ENCODE measurements at regions not wholly inside any gene's neighbourhood (a gene's known extent, or its start where the extent isn't known, plus 50 kb on each side); places are given as distances from the start of the nearest gene placed in this dataset.

DNA sequence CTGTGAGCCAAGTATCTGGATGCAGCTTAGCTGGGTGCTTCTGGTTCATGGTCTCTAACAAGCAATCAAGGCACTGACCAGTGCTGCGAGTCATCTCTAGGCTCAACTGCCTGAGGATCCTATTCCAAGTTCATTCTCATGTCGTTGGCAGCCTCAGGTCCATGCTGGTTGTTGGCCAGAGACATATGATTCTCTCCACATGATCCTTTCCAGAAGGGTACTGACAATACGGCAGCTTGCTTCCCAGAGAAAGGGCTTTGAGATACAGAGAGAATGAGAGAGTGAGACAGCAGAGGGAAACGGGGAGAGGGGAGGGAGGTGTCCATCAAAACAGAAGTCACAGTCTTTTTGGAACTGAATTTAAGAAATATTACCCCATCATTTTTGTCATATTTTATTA lies 405.6 kb downstream of the XPNPEP1 start:
- TF ChIP-seq, protein P1, sequence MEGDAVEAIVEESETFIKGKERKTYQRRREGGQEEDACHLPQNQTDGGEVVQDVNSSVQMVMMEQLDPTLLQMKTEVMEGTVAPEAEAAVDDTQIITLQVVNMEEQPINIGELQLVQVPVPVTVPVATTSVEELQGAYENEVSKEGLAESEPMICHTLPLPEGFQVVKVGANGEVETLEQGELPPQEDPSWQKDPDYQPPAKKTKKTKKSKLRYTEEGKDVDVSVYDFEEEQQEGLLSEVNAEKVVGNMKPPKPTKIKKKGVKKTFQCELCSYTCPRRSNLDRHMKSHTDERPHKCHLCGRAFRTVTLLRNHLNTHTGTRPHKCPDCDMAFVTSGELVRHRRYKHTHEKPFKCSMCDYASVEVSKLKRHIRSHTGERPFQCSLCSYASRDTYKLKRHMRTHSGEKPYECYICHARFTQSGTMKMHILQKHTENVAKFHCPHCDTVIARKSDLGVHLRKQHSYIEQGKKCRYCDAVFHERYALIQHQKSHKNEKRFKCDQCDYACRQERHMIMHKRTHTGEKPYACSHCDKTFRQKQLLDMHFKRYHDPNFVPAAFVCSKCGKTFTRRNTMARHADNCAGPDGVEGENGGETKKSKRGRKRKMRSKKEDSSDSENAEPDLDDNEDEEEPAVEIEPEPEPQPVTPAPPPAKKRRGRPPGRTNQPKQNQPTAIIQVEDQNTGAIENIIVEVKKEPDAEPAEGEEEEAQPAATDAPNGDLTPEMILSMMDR (conservative IDR thresholded peaks at IDR 0.05; ENCODE audit: low read length): no peak
- no peak for TF ChIP-seq EZH2phosphoT487 (IDR thresholded peaks at IDR 0.05; ENCODE audit: borderline replicate concordance)
- no peak overlapping the region for H3K4me3 ChIP-seq (ENCODE audit: low read length, poor library complexity, severe bottlenecking)
- H3K9ac ChIP-seq (ENCODE audit: low read depth, low read length, poor library complexity, severe bottlenecking): no peak overlapping the region
- H3K27me3 ChIP-seq (ENCODE audit: insufficient read depth, low read length, poor library complexity, severe bottlenecking): no peaks in the 10 kb centered on the region
- H3K9me3 ChIP-seq (ENCODE audit: insufficient read depth, low read depth, low read length): no peaks in the 10 kb centered on the region
- no peak overlapping the region for H3K4me2 ChIP-seq (ENCODE audit: low read depth, low read length, poor library complexity, severe bottlenecking)
- H3K79me2 ChIP-seq (ENCODE audit: insufficient read depth, low read length): no peaks in the 10 kb centered on the region
- H3K4me1 ChIP-seq (ENCODE audit: insufficient read depth, low read length, poor library complexity, severe bottlenecking): no peaks in the 10 kb centered on the region
- no peaks in the 10 kb centered on the region for H3F3A ChIP-seq (ENCODE audit: low read depth)
- no peaks in the 10 kb centered on the region for H3K36me3 ChIP-seq (ENCODE audit: insufficient read depth, low read length)
- no peaks in the 10 kb centered on the region for H3K9me2 ChIP-seq (replicated peaks; ENCODE audit: low read depth, low read length)
- no peak overlapping the region for H2AFZ ChIP-seq (ENCODE audit: low read length)
- H4K20me1 ChIP-seq (ENCODE audit: insufficient read depth, low read length, poor library complexity, severe bottlenecking): no peaks in the 10 kb centered on the region

DNA sequence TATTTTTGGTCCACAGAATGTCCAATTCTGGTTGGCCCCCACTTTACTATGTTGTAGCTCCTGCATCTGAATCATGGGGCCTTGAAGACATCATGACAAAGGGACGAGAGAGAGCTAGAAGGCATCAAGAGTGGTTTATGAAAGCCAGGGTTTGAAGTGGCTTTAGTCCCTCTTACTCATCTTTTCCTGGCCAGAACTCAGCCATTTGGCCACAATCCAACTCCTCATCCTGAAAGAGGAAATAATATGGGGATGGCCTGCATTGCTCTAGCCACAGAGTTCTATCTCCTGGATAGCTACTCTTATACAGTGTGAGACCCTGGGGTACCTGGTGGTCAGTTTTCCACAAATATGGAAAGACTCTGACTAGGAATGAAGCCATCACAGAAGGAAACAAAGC lies 418.9 kb downstream of the XPNPEP1 start:
- Histone ChIP-seq H3K79me2 (ENCODE audit: insufficient read depth, low read length) (no peaks in the 10 kb centered on the region), H4K20me1 (ENCODE audit: insufficient read depth, low read length, poor library complexity, severe bottlenecking) (no peaks in the 10 kb centered on the region), H3K27me3 (ENCODE audit: insufficient read depth, low read length, poor library complexity, severe bottlenecking) (no peaks in the 10 kb centered on the region), H3K4me1 (ENCODE audit: insufficient read depth, low read length, poor library complexity, severe bottlenecking) (no peaks in the 10 kb centered on the region), H3K36me3 (ENCODE audit: insufficient read depth, low read length) (no peaks in the 10 kb centered on the region), H2AFZ (ENCODE audit: low read length) (no peak overlapping the region), H3K9me3 (ENCODE audit: insufficient read depth, low read depth, low read length) (no peaks in the 10 kb centered on the region), H3K4me3 (ENCODE audit: low read length, poor library complexity, severe bottlenecking) (no peak overlapping the region), H3K9me2 (replicated peaks; ENCODE audit: low read depth, low read length) (no peaks in the 10 kb centered on the region), H3F3A (ENCODE audit: low read depth) (no peaks in the 10 kb centered on the region), H3K9ac (ENCODE audit: low read depth, low read length, poor library complexity, severe bottlenecking) (no peak overlapping the region), H3K4me2 (ENCODE audit: low read depth, low read length, poor library complexity, severe bottlenecking) (no peak overlapping the region)
- TF ChIP-seq, protein P1 (conservative IDR thresholded peaks at IDR 0.05; ENCODE audit: low read length): no peak
- TF ChIP-seq EZH2phosphoT487 (IDR thresholded peaks at IDR 0.05; ENCODE audit: borderline replicate concordance): no peak

DNA sequence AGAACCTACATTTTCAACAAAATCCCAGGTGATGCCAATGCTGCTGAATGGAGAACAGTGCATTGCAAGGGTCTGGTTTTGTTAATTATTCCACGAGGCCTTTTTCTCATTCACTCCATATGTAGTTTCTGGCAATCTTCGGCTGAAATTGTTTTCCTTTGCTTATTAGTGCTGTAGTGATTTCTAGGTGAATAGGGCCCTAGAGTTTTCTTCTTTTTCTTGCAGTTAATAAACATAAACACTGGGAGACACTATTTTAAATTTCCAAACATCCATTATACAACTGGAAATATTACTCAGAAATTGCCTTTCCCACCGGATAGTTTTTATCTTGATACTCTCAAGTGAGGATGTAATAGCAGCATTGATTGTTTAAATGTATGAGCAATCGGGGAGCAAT lies 435.6 kb downstream of the XPNPEP1 start:
- Histone ChIP-seq H3K4me1 (ENCODE audit: insufficient read depth, low read length, poor library complexity, severe bottlenecking) (no peaks in the 10 kb centered on the region), H3K36me3 (ENCODE audit: insufficient read depth, low read length) (no peaks in the 10 kb centered on the region), H3K9ac (ENCODE audit: low read depth, low read length, poor library complexity, severe bottlenecking) (no peak overlapping the region), H3K79me2 (ENCODE audit: insufficient read depth, low read length) (no peaks in the 10 kb centered on the region), H3K4me2 (ENCODE audit: low read depth, low read length, poor library complexity, severe bottlenecking) (no peak overlapping the region), H4K20me1 (ENCODE audit: insufficient read depth, low read length, poor library complexity, severe bottlenecking) (no peaks in the 10 kb centered on the region), H3K4me3 (ENCODE audit: low read length, poor library complexity, severe bottlenecking) (no peak overlapping the region), H3K9me2 (replicated peaks; ENCODE audit: low read depth, low read length) (no peaks in the 10 kb centered on the region), H2AFZ (ENCODE audit: low read length) (no peak overlapping the region), H3F3A (ENCODE audit: low read depth) (no peaks in the 10 kb centered on the region), H3K27me3 (ENCODE audit: insufficient read depth, low read length, poor library complexity, severe bottlenecking) (no peaks in the 10 kb centered on the region), H3K9me3 (ENCODE audit: insufficient read depth, low read depth, low read length) (peaks cover 5% of the 10 kb centered on the region; the same call in 1 of the 2 replicates)
- TF ChIP-seq EZH2phosphoT487 (IDR thresholded peaks at IDR 0.05; ENCODE audit: borderline replicate concordance): no peak
- TF ChIP-seq, protein P1 (conservative IDR thresholded peaks at IDR 0.05; ENCODE audit: low read length): no peak

All from Loucy (cell line).